Pancreas (tissue), 10 donors: ENCODE measurements at regions not wholly inside any gene's neighbourhood (a gene's known extent, or its start where the extent isn't known, plus 50 kb on each side); places are given as distances from the start of the nearest gene placed in this dataset.

Experiments used
- ATAC-seq, 4 donors: fragments of 200-7000 bp; cut with Tn5 transposase; one replicate each; pipeline versions ENCODE4 v1.8.0 to v1.9.1; 2020; ENCODE audit warnings: mild to moderate bottlenecking in 4 of 4, moderate library complexity in 4 of 4
- DNase-seq, 6 donors: peaks; one replicate each; pipeline ENCODE4 v3.0.0-alpha.2; 2020
- FAIRE-seq: peaks from 2 replicates; lab custom pipeline; 2012; peaks lifted over from hg19 to GRCh38; lab: Jason Lieb, UNC
- H3K27ac ChIP-seq, 4 donors: fragments of 200-600 bp; sonication (generic); 1 replicate in 3 of 4; 2 replicates in 1 of 4; pipeline versions ENCODE4 v1.5.0 to v1.8.0; 2020
- H3K27me3 ChIP-seq, 4 donors: fragments of 200-600 bp; one replicate each; pipeline ENCODE4 v1.8.0; 2021
- H3K36me3 ChIP-seq, 3 donors: fragments of 200-600 bp; sonication (generic) in 1 of 3; one replicate each; pipeline versions ENCODE4 v1.5.0 to v1.8.0; 2020 to 2021
- H3K4me1 ChIP-seq, 3 donors: fragments of 200-600 bp; one replicate each; pipeline ENCODE4 v1.8.0; 2021
- H3K4me3 ChIP-seq, 4 donors: fragments of 200-600 bp; sonication (generic) in 2 of 4; one replicate each; pipeline versions ENCODE4 v1.5.0 to v1.8.0; 2020 to 2021
- H3K9me3 ChIP-seq, 4 donors: fragments of 200-600 bp; one replicate each; pipeline ENCODE4 v1.8.0; 2021
- CTCF ChIP-seq, 4 donors: fragments of 200-600 bp; sonication (generic) in 3 of 4; IDR thresholded peaks; one replicate each; pipeline versions ENCODE4 v1.5.0 to v1.8.0; 2021; ENCODE audit warnings: antibody characterized with exemption in 4 of 4
- WGBS, 2 donors: extraction: QIAGEN DNeasy Blood & Tissue Kit; methylation state at CpG; one replicate each; pipeline ENCODE4 v1.1.7; 2013; 5-methylcytosine and 5-hydroxymethylcytosine counted together
- intact Hi-C, 3 donors: fragments of 100-400 bp; cut with DNase I; formaldehyde crosslinking; loops; one replicate each; pipeline versions ENCODE4 v1.11.1 to v1.14.2; 2022
- donor health status: healthy with polysubstance abuse.
- donor health status: DM: no; HTN: no; CAD: no; lungs with moderate emphysema.
- donor health status: DM: no; HTN: no; CAD: no.
- donor health status: control.
- donor health status: control.
- donor health status: Bipolar disorder and iron deficiency.
- donor health status: DM: yes; HTN: yes; CAD: no.
- donor health status: DM: no; HTN: no; CAD: no.
- donor health status: DM: no; HTN: no; CAD: no.
- donor health status: DM: yes; HTN: yes; CAD: no.

GRCh38 chr5:60489856-60490255, 210.1 kb downstream of the DEPDC1B start:
- 91 to 95% methylated on average over 3 of the region's 3 CpGs for WGBS, 2 donors
- intact Hi-C loops: no loop called here
- ATAC-seq: no peak

GRCh38 chr5:60489377-60489776, 210.6 kb downstream of the DEPDC1B start:
- WGBS, 2 donors: 61 to 65% methylated on average over 2 of the region's 2 CpGs
- H3K27ac ChIP-seq: no peak overlapping the region

More at GRCh38 chr5:60489856-60490255, 210.1 kb downstream of the DEPDC1B start:
- FAIRE-seq (no peak), DNase-seq (no peak)
- Histone ChIP-seq H3K4me1 (no peaks in the 10 kb centered on the region), H3K36me3 (no peaks in the 10 kb centered on the region), H3K27ac (no peak overlapping the region), H3K9me3 (no peaks in the 10 kb centered on the region), H3K4me3 (no peak overlapping the region), H3K27me3 (no peaks in the 10 kb centered on the region)
- no peak for TF ChIP-seq CTCF (IDR thresholded peaks at IDR 0.05)

GRCh38 chr5:60488466-60489130, 211.4 kb downstream of the DEPDC1B start:
- no peaks in the 10 kb centered on the region for H3K27me3 ChIP-seq
- H3K36me3 ChIP-seq: no peaks in the 10 kb centered on the region
- intact Hi-C loops: no loop called here
- peak overlapping the region in 2 of 4 donors; percentile 13 to 33 for H3K4me3 ChIP-seq
- WGBS, 2 donors: 18 to 25% methylated on average over 6 of the region's 6 CpGs
- no peak overlapping the region for H3K27ac ChIP-seq
- no peak for TF ChIP-seq CTCF (IDR thresholded peaks at IDR 0.05)
- DNase-seq: no peak
- H3K4me1 ChIP-seq: no peaks in the 10 kb centered on the region
- no peak for ATAC-seq
- no peaks in the 10 kb centered on the region for H3K9me3 ChIP-seq
- no peak for FAIRE-seq

More at GRCh38 chr5:60489377-60489776, 210.6 kb downstream of the DEPDC1B start:
- Histone ChIP-seq H3K36me3 (no peaks in the 10 kb centered on the region), H3K4me1 (no peaks in the 10 kb centered on the region), H3K9me3 (no peaks in the 10 kb centered on the region), H3K27me3 (no peaks in the 10 kb centered on the region), H3K4me3 (no peak overlapping the region)
- TF ChIP-seq CTCF (IDR thresholded peaks at IDR 0.05): no peak
- ATAC-seq (no peak), FAIRE-seq (no peak), DNase-seq (no peak)
- intact Hi-C loops: no loop called here

GRCh38 chr5:60487885-60488442, 212.0 kb downstream of the DEPDC1B start:
- TF ChIP-seq CTCF (IDR thresholded peaks at IDR 0.05): no peak
- WGBS, 2 donors: 9 to 10% methylated on average over 16 of the region's 16 CpGs
- intact Hi-C loops: no loop called here
- Histone ChIP-seq H3K27me3 (no peaks in the 10 kb centered on the region), H3K4me3 (peak overlapping the region in 2 of 4 donors; percentile 13 to 33), H3K4me1 (no peaks in the 10 kb centered on the region), H3K36me3 (no peaks in the 10 kb centered on the region), H3K9me3 (no peaks in the 10 kb centered on the region), H3K27ac (no peak overlapping the region)
- ATAC-seq (peak; percentile 63 to 91 (median 88)), DNase-seq (peak in 3 of 6 donors; percentile 2 to 52 (median 12)), FAIRE-seq (no peak)

GRCh38 chr5:60487476-60487875, 212.5 kb downstream of the DEPDC1B start:
- peak in 1 of 4 donors; percentile 43 for ATAC-seq
- intact Hi-C loops: no loop called here
- no peaks in the 10 kb centered on the region for H3K36me3 ChIP-seq
- H3K4me3 ChIP-seq: no peak overlapping the region
- WGBS, 2 donors: 28 to 44% methylated on average over 2 of the region's 2 CpGs
- no peak for DNase-seq
- H3K4me1 ChIP-seq: no peaks in the 10 kb centered on the region
- H3K27ac ChIP-seq: no peak overlapping the region
- no peaks in the 10 kb centered on the region for H3K27me3 ChIP-seq
- no peaks in the 10 kb centered on the region for H3K9me3 ChIP-seq
- no peak for FAIRE-seq
- TF ChIP-seq CTCF (IDR thresholded peaks at IDR 0.05): no peak
